HPDE6-E6E7 (cell line): ENCODE measurements at regions not wholly inside any gene's neighbourhood (a gene's known extent, or its start where the extent isn't known, plus 50 kb on each side); places are given as distances from the start of the nearest gene placed in this dataset.

Source experiments
- DNase-seq: peaks from one replicate; pipeline ENCODE4 v3.0.0; 2011; ENCODE audit warnings: missing footprints; ENCODE audit errors: extremely low spot score

DNA sequence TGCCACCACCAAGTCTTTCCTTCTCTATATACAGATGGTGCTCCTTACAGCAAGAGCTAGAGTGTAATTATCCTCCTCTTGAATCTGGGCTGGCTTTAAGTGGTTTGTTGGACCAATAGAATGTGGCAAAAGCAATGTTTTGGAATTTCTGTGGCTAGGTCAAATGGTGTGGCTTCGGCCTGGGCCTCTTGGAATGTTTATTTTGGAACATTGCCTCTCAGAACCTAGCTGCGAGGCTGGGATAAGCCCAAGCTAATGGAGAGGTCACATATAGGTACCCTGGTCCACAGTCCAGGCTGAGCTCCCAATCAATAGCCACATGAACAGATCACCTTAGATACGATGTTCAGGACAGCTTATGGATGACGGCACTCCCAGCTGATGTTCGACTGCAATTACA is 556.7 kb downstream of the TYW1 start:
- no peak for DNase-seq

DNA sequence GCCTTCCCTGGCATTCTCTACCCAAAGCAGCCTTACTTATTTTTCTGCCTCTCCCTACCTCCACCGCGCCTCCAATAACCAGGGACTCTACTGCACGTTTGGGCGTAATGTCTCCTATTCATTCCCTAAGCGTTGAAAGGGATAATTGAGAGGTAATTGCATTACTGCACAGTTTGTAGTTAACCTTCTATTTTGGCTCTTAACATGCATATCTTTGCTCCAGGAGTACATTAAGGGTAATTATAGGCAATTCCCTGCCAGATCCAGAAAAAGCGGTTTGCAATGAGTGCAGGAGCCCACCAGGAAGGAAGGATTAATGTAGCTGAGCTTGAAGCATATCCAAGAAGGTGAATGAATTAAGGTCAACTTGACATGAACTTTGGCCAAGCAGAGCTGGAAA is 558.4 kb downstream of the TYW1 start:
- DNase-seq, result no peak

DNA sequence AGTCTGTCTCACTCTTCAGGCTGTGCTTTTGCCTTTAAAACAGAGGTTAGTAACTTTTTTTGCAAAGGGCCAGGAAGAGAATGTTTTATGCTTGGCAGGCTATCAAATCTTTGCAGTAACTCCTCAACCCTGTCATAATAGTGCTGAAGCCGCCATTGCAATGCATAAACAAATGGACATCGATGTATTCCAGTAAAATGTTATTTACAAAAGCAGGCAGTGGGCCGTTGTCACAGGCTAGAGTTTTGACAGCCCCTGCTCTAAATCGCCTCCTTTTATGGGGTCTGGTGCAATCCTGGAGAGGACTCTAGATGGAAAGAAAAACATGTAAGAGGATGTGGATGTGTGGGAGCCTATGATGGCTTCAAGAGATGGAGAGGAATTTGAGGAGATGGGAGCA is 568.3 kb downstream of the TYW1 start:
- no peak for DNase-seq

DNA sequence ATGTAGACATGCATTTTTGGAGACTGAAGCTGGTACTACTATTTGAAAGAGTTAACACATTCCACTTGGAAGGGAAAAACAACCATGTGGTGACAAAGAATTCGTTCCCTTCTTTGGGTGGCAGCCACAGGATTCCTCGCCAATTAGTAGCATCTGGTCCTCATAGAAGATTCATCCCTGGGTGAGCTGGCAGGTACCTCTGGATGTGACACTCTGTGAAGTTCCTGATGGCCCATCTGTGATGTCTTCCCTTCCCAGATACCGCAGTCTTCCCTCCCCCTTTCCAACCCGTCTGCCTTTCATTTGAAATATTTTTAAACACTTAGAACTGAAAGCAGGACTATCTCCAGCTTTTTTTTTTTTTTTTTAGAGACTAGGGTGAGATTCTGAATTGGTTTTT is 569.5 kb downstream of the TYW1 start:
- DNase-seq, result no peak

DNA sequence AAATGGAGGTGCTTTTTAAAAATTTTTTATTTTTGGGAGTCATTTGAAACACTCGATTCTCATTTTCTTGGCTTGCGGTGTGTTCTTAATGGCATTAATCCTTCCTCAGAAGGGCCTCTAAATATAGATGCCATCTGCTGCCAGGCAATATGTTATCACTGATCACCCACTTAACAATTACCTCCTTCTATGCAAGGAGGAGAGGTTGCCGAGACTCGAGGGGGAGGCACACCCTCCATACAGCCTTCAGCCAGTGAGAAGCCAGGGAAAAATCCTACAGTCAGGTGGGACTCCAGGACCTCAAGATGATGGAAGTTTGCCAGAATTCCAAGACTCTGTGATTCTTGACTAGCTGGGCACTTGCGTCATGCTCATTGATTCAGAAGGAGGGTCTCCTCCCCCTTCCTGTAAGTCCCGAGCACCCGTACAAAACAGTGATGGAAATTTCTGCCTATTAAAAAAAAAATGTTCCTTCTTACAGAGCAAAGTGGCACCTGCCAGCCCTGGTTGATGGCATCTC is 574.5 kb downstream of the TYW1 start:
- DNase-seq, result no peak

DNA sequence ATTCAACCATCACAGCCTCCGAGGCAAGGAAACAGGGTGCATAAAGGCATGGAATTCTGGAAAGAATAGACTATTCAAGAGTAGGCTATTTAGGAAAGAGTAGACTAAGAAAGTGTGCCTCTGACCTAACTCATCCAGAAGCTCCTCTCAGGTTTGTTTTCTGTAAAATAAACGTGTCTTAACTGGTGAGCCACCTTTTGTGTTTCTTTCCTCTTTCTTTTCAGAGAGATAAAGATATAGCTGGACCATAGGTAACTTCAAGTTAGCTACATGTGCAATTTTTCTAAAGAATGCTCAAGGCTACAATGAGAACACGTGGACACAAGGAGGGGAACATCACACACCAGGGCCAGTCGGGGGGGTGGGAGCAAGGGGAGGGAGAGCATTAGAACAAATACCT is 577.0 kb downstream of the TYW1 start:
- DNase-seq, result no peak

DNA sequence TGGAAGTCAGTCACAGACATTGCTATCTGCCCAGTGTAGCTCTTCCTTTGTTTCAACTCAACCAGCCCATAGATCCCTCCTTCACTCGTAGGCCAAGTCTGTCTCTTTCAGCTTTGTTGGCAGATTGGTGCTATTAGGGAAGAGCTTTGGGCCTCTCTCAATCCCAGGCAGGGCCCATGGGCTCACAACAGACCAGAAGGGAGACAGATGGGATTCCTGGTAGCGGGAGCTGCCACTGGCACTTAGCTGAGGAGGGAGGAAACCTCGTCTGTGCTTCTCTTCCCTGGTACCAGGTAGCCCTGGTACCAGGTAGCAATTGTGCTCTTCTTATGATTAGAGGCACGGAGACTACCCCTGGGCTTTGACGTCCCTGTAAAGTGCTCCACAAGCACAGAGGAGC is 592.0 kb downstream of the TYW1 start:
- no peak for DNase-seq

DNA sequence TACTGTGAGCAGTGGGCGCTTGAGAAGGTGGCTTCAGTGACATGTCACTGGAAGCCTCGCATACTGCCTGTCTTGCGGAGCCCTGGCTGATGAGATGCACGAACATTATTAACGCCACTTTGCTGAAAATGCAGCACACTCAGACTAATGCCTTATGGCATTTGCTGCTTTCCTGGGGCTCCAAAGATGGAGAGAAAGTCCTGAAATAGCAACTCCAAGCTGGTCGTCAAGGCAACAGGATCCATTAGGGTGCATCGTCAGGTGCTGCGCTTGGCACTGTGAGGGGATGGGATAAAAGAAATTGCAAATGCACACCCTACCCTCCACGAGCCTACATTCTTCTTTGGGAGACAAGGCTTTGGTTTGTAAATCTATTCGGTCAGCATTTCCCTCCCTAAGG is 592.5 kb downstream of the TYW1 start:
- no peak for DNase-seq

DNA sequence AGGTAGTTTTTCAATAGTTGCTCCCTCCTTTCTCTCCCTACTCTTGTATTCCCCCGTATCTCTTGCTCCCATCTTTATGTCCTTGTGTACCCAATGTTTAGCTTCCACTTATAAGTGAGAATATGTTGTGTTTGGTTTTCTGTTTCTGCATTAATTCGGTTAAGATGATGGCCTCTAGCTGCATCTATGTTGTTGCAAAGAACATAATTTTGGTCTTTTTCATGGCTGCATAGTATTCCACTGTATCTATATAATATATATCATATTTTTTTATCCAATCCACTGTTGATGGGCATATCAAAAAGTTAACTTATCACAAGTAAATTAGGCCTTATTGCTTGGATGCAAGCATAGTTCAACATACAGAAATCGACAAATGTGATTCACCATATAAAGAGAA is 594.0 kb downstream of the TYW1 start:
- no peak for DNase-seq

DNA sequence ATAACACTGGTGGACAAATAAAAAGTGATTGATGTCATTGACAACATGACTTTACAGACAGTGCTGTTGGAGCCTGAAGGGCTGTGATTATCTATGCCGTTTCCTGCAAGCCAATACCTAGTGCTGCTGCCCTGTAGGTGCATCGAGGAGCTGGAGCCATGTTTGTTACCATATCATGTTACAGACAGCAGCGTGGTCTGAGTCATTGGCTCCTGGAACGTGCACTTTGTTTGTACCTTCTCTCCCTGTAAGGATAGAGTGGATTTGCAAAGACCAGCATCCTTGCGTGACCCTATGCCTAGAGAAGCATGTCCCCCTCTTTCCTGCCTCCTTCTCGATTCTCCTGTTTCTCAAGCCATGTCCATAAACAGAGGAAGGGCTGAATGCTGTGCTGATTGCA is 597.2 kb downstream of the TYW1 start:
- DNase-seq, result no peak

DNA sequence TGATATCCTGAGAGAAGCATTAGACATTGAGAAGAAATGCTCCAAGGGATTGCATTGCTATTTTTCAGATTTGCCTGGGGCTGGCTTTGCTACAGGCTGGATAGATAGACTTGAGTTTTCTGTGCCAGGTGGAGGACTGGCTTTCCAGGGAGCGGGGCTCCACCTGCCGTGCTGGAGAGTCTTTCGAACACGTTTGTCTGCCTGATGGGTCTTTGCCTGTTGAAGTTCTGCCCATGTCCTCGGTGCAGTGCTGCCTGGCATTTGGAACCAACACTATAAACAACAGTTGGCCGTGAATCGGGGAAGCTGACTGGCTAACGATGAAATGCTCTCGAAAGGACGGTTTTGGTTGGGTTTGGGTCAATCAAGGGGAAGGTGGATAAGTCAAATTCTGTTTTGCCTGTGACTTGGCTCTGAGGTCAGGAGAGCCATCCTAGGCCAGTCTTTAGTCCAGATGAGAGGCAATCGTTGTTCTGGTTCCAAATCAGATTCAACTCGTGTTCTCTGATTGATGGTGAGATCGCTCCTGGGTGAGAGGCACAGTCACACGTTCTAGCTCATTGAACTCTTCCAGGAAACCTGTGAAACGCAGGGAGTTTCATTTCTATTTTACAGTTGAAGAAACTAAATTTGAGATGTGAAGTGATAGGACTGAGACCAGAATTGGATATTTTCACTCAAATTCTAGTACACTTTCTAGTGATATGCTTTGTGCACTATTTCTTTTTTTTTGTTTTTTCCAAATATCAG is 599.0 kb downstream of the TYW1 start:
- no peak for DNase-seq

DNA sequence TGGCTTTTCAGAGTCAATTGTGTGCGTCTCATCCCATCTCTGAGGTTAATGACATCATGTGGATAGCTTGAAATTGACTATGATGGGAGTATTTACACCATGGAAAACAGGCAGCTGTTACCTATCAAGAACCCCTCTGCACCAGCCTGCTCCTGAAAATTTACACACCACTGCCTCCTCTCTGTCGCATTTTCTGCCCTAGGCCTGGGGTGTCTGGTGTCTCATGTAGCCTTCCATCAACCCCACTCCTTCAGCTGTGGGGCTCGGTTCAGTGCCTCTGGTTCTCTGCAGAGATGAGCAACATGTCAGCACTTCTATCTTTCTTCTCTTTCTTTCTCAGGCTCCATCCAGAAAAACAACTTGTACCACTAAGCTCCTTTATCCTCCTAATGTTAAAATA is 600.5 kb downstream of the TYW1 start:
- no peak for DNase-seq

DNA sequence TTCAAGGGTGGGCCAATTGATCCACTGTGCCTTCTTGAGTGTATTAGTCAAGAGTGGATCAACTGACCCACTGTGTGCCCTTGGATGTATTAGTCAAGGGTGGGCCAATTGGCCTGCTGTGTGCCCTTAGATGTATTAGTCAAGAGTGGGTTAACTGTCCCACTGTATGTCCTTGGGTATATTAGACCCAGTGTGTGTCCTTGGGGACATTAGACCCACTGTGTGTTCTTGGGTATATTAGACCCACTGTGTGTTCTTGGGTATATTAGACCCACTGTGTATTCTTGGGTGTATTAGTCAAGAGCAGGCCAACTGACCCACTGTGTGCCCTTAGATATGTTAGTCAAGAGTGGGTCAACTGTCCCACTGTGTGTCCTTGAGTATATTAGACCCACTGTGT is 601.8 kb downstream of the TYW1 start:
- no peak for DNase-seq

DNA sequence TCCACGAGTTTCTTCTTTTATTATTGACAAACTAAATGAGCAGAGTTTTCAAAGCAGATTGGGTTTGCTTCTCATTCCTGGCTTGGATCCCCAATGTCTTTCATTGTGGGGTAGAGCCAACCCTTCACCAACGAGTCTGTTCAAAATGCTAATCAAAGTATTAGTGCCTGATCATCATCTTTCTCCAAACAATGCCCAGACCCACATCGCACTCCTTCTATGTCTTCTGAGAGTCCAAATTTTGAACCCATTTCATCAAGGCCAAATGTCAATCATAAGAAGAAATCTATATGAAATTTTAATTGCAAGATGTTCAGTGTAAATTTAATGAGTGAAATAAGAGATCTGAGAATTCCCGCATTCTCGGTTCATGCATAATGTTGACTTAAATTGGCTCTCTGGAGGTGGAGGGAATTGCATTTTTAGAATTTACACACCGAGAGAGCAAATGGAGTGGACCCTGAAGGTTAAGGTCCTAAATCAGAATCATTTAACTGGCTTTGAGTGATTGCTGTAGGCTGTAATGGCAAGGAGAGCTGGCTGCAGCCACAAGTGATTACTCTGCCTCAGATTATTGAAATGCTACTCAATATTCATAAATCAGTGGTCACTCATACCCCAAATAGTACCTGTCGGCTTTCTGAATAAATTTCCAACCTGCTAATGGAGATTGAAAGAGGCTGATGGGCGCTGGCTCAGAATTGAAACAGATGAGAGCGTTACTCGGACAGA is 602.9 kb downstream of the TYW1 start:
- DNase-seq, result no peak

DNA sequence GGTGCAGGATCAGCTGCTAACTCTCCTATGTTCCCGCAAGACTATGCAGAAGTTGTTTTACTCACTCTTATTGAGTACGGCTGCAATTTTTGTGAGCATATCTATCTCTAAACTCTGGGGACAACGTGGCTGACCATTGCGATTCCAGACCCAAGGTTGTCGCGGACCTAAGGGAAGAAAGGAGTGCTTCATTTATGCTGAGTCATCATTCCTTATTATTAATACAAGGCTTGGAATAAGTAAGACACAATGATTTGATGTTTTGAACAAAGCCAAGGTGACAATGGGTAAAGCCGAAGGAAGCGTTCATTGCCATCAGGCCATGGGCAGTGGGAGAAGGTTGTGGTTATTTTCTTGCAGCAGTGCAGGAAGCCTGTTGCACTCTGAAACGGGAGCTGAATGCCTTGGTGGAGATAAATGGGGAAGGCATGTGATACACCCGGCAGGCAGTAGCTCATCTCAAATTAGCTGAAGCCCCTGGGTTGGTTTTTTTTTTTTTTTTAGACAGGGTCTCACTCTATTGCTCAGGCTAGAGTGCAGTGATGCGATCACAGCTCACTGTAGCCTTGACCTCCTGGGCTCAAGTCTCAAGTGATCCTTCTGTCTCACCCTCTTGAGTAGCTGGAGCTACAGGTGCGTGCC is 605.7 kb downstream of the TYW1 start:
- DNase-seq, result no peak

DNA sequence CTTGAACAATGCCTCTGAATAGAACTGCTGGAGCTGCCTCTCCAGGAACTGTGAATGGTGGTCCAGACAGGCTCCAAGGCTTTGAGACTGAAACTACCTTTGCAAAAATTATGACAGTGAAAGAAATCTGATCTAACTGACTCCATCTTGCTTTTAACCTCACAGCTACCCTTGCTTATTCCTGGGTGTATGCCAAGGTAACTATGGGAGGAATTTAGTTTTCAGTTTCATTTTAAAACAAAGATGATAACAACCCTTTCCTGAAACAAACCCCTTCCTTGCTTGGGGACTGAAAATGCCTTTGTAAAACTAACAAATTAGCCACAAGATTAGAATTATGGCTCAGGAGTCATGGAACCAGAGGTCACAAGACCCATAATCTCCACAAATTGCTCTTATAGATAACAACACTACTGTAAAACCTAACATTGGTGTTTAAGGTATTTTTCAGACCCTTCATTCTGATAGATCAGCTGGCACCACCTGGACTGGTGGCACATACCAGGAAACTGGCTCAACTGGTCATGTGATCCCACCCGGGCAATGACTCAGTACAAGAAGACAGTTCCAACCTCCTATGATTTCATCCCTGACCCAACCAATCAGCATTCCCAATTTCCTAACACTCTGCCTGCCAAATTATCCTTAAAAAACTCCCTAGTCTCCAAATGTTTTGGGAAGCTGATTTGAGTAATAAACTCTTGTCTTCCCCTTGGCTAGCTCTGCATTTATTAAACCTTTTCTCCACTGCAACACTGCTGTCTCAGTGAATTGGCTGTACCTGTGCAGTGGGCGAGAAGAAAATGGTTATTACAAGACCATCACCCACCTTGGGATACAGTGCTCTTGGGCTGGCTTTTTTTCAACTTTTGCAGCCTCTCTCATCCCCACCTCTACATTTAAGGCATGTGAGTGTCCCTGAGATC is 608.1 kb downstream of the TYW1 start:
- DNase-seq, result no peak

DNA sequence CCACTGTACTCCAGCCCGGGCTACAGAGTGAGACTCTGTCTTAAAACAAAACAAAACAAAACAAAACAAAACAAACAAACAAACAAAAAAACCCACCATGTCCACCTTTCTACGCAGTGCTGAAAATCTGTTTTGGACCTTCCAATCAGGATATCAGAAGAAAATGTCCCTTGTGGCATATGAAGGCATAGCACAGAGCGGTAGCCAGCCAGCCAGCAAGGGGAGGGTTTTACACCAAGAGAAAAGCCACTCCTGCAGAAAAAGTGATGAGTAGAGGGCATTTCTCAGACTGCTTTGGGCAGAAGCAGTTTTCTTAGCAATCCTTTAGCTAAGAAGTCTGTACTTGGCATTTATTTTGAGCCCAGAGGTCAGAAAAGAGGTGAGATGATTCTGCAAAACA is 612.2 kb downstream of the TYW1 start:
- no peak for DNase-seq

DNA sequence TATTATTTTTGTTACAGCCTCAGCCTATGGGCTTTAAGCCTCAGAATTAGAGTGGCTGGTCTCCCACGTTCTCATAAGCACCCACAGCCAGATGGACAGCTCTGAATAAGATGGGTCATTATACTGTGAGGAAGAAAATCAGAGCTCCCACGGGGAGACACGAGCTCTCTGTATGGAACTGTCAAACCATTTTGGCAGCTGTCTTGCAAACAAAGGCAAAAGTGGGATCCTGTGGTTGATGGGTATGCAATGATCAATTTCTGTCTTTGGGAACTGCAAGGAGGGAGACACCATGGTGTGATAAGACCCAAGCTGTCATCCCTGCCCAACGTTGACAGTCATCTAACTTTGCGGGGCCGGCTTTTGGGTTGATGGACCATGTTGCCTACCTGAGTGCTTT is 614.3 kb downstream of the TYW1 start:
- no peak for DNase-seq

DNA sequence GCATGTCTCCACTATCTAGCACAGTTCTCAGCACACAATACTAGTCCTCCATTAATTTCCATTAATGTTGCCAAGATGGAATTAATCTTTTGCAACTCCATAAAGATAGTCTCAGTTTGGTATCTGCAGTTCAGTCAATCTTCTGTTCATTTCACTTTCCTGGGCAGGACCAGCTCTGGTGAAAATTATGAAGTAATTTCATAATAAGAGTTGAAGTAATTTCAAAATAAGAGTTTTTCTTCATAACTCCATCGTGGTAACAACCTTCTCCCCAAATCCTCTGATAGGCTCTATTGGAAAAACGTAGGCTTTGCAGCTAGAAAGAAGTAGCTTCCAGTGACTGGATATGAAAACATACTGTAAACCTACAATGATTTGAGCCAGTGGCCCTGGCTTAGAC is 618.2 kb downstream of the TYW1 start:
- DNase-seq, result no peak

DNA sequence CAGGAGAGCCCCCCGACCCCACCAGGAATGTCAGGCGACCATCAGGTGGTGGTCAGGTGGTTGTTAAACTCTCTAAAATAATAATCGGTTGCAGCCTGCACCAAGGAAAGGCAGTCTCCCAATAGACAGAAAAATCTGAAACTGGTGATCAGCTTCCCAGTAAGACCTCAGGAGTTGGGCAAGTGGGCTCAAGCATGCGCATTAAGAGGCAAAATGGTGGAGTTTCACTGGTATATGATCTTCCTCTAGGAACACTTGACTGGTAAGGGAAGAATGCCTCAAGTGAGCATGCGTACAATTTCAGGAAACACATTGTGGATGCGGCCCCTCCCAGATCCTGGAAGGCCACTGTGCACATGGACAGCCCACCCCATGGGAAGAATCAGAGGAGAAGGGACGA is 619.9 kb downstream of the TYW1 start:
- no peak for DNase-seq

DNA sequence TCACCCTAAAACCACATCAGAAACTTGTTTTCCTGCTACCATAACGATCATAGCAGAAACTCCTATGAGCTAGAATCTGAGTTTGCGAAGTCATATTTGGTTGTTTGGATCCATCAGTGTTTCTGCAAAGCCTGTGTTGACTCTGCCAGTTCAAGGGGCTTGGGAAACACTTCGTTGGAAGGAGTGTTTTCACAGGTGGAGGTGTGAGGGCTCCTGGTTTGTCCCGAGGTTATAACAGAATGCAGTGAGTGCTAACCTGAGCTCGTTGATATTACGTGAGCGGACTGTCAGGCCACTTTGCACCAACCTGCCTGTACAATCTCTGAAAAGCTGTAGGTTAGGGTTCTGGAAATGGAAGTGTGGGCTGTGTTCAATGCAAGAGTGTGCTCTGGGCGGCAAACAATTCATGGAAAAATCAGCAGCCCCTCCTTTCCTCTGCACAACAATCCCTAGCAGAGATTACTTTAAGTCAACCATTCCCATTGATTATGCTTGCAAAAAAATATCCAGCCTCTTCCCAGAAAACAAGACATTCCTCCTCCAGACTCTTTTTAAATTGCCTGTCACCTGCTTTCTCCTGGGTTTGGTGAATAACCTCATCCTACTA is 622.0 kb downstream of the TYW1 start:
- no peak for DNase-seq
